22Rv1 (cell line): ENCODE measurements at regions not wholly inside any gene's neighbourhood (a gene's known extent, or its start where the extent isn't known, plus 50 kb on each side); places are given as distances from the start of the nearest gene placed in this dataset.

Experiments used
- CTCF ChIP-seq: fragments of 450-650 bp; IDR thresholded peaks from 2 replicates; pipeline ENCODE4 v1.5.1; 2017; ENCODE audit warnings: mild to moderate bottlenecking
- ZFX ChIP-seq: fragments of 450-650 bp; IDR thresholded peaks from 2 replicates; pipeline ENCODE4 v1.6.1; 2017; ENCODE audit warnings: antibody characterized with exemption, borderline replicate concordance

GRCh38 chr10:129194181-129194870, 272.7 kb upstream of the MGMT start:
- no peak for TF ChIP-seq CTCF
- no peak for TF ChIP-seq ZFX
